Panc1 (cell line): ENCODE measurements at regions not wholly inside any gene's neighbourhood (a gene's known extent, or its start where the extent isn't known, plus 50 kb on each side); places are given as distances from the start of the nearest gene placed in this dataset.

ENCODE experiments used
- CTCF ChIP-seq: fragments of 450-650 bp; IDR thresholded peaks from 2 replicates; pipeline ENCODE4 v1.5.1; 2017; ENCODE audit warnings: mild to moderate bottlenecking
- POLR2AphosphoS5 ChIP-seq: IDR thresholded peaks from 2 replicates; pipeline ENCODE4 v1.6.1; 2012; ENCODE audit warnings: mild to moderate bottlenecking, low read depth, low read length, moderate library complexity
- TF ChIP-seq, protein P1 (sequence below), 2 experiments: IDR thresholded peaks; 2 replicates each; pipeline ENCODE4 v1.6.1; 2011 to 2012; ENCODE audit warnings: low read depth in 2 of 2, control low read depth in 1 of 2, low read length in 1 of 2, mild to moderate bottlenecking in 1 of 2, moderate library complexity in 1 of 2; ENCODE audit not compliant: insufficient read depth in 1 of 2

GRCh38 chrX:525134-525533 lies 105.5 kb upstream of the SHOX start:
- TF ChIP-seq CTCF, result no peak
- no peak for TF ChIP-seq POLR2AphosphoS5
- TF ChIP-seq, protein P1, sequence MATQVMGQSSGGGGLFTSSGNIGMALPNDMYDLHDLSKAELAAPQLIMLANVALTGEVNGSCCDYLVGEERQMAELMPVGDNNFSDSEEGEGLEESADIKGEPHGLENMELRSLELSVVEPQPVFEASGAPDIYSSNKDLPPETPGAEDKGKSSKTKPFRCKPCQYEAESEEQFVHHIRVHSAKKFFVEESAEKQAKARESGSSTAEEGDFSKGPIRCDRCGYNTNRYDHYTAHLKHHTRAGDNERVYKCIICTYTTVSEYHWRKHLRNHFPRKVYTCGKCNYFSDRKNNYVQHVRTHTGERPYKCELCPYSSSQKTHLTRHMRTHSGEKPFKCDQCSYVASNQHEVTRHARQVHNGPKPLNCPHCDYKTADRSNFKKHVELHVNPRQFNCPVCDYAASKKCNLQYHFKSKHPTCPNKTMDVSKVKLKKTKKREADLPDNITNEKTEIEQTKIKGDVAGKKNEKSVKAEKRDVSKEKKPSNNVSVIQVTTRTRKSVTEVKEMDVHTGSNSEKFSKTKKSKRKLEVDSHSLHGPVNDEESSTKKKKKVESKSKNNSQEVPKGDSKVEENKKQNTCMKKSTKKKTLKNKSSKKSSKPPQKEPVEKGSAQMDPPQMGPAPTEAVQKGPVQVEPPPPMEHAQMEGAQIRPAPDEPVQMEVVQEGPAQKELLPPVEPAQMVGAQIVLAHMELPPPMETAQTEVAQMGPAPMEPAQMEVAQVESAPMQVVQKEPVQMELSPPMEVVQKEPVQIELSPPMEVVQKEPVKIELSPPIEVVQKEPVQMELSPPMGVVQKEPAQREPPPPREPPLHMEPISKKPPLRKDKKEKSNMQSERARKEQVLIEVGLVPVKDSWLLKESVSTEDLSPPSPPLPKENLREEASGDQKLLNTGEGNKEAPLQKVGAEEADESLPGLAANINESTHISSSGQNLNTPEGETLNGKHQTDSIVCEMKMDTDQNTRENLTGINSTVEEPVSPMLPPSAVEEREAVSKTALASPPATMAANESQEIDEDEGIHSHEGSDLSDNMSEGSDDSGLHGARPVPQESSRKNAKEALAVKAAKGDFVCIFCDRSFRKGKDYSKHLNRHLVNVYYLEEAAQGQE (IDR thresholded peaks at IDR 0.05; ENCODE audit: insufficient read depth in 1 of 2, low read depth in 2 of 2, low read length in 1 of 2), result no peak
